Superior temporal gyrus (tissue), 1 donor: ENCODE measurements at regions not wholly inside any gene's neighbourhood (a gene's known extent, or its start where the extent isn't known, plus 50 kb on each side); places are given as distances from the start of the nearest gene placed in this dataset.

Experiments
- DNase-seq: peaks from one replicate; pipeline ENCODE4 v3.0.0-alpha.2; 2016; ENCODE audit errors: extremely low spot score

DNA sequence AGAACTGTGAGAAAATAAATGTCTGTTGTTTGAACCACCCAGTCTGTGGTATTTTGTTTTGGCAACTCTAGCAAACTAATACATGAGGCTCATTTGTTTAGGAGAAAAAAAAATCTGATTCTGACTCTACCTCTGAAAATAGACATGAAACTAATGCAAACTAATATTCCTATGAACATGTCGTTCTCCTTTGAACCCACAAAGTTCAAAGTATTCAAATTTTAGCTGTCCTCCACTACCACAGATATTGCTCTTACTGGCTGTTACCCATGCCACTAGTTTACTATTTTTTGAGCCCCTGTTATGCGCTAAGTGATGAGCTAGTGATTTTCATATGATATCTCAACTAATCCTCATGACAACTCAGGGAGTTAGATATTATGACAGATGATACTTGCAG, 58.8 kb upstream of the ZNF804B start:
- no peak for DNase-seq

DNA sequence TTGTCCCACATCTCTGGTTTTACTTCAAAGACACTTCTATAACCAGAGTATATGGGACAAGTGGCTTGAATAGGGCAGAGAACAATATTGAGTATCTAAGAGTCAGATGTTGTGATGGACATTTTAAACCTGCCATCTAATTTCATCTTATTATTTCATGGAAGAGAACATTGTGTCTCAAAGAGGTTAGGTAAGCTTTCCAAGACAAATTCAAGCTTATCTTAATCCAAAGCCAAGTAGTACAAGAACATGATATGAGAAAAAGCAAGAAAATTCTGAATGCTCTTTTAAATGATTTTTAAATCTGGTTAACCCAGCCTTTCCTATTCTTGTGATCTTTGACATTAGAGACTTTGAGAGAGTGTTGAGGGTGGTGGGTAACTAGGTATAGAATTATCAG, 65.3 kb upstream of the ZNF804B start:
- no peak for DNase-seq

DNA sequence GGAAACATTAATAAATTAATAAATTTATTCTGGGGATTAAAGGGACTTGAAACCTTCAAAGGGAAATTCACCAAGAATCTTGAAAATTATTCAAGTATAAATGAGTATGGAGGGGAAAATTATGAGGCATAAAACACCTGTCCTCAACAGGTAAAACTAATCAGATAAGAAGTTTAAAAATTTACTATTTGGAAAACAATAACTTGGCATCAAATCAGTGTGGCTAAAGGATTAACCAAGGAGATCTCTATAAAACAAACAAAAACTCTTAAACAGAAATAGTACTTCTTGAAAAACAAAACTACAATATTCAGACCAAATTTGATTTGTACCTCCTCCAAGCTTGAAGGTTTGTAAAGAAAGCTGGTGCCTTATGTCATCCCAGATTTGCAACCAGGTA, 66.4 kb upstream of the ZNF804B start:
- DNase-seq = no peak

DNA sequence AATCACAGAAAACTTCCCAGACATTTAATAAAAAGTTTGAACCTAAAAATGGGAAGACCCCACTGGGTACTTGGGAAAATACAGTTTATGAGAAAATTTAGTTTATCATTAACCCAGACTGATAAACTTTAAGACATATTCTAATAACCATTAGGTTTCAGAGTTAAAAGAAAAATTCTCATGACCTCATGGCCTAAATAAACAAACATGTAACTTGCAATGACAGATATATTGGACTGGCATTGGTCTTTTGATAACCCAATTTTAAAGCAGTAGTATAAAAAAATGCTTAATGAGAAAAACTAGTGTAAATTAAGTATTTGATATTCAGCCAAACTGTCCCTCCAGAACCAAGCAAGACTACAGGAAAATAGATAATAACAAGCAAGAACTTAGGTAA, 67.0 kb upstream of the ZNF804B start:
- no peak for DNase-seq

DNA sequence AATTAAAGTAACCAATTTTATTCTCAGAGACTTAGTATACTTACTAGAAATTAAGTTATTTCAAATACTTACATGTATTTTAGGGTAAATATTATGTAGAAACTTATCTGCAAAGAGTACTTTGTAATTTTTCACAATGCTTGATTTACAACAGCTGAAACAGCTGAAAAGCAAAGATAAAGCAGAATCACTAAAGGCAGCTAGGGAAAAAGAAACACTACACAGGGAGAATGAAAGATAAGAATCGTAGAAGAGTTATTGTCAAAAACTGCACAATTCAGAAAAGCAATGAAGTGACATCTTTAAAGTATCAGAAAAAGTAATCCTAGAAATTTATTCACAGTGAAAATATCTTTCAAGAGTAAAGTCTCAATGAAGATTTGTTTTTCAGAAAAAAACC, 69.7 kb upstream of the ZNF804B start:
- DNase-seq = no peak

DNA sequence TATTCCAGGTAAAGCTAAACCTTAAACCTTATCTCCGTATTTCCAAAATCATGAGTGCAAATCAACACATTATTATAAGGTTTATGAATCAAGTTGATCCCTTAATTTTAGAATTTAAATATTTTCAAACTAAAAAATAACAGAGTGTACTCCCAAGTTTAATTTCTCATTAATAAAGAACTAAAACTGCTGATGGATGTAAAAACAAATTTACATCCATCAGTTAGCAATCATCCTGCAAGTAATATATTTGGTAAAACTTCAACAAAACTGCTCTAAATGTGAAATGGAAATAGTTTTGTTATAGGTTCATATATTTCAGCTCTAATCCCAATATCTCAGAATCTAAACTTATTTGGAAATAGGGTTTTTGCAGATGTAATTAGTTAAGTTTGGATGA, 71.3 kb upstream of the ZNF804B start:
- no peak for DNase-seq

DNA sequence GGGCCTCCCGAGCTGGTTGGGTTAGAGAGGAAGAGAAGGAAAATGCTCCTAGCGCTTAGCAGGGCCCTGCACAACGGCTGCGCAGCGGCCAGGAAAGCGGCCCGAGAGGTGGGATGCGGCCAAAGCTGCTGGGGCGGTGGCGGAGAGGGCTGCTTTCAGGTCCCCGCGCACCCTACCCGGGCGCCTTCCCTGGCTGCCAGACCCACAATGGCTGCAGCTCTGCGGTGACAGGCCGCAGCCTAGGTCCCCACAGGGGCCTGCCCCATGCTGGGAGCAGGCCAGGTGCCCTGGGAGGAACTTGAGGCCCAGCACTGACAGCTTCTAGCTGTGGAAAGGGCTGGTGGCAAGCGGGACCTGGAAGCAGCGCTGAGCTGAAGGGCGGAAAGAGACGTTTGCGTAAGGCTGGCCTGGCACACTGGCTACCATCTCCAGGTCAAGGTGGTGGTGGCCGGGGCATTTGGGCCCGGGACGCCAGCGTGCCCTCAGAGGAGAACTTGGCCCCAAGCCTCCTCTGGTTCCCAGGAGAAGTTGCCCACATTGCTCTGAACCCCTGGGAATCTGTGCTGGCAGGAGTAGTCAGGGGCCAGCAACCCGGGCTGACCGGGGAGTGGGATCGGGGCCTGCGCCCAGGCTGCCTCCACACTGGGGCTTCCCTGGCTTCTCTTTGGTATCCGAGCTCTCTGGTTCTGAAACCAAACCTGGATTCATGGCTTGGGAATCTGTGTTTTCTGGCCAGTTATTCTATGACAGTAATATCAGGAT, 72.9 kb upstream of the ZNF804B start:
- DNase-seq = no peak

DNA sequence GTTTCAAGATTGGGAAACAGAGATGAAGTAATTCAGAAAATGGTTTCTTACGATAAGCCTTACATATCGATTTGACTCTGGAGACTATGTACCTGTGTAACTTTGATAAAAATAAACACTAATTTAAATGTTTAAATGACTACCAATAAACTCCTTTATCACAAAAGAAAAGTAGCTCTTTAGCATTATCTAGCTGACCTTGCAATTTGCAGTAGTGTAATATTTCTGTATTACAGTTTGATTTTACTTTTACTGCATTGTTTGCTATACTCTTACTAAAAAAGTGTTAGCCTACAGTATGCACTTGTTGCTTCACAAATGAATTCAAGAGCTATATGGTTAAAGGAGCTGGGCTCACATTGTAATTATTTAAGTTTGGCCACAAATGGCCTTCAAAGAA, 77.8 kb upstream of the ZNF804B start:
- no peak for DNase-seq

DNA sequence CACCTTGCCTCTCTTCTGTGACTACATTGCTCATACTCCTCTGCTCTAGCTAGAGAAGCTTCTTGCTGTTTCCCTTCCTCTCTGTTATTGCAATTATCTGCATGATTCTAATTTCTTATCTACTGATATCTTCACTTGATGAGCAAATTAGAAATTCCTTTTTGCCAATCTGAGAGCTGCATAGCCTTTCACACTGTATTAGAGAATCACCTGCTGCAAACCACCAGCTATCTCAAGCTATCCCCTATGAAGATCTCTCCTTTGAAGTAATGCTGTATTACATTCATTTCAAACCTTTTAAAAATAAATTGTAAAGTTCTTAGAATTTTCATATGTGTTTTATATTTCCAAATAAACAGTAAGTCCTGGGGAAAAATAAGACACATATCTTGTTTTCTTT, 89.0 kb upstream of the ZNF804B start:
- DNase-seq = no peak

DNA sequence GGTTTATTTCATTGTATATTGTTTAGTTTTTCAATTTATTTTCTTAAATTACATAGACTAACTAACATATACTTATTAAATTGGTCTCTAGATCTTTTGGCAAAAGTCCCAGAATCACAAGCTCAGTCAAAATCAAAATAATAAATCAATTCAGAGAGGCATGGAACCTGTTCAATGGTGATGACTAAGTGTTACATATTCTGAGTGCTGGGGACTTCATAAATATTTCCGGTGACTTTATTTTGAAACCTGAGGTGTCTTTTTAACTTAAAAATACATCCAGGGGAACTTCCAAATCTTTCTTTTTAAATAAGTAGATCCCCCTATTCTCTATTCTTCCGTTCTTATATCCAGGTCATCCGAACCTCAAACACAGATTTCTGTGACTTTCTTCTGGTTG, 89.6 kb upstream of the ZNF804B start:
- DNase-seq = no peak

DNA sequence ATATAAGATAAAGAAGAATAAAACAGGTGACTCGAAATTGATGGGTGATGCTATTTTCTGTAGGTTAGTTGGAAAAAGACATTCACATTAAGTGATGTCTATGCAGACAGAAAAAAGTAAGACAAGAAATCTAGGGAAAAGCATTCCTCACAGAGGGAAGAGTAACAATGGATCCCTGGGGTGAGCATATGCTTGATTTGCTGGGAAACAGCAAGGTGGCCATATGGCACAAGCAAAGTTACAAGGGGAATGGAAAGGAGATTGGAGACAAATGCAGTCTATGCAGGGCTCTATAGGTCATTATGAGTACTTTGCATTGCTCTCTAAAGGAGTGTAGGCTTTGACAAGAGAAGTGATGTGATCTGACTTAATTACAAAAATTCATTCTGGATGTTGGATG, 90.9 kb upstream of the ZNF804B start:
- DNase-seq = no peak

DNA sequence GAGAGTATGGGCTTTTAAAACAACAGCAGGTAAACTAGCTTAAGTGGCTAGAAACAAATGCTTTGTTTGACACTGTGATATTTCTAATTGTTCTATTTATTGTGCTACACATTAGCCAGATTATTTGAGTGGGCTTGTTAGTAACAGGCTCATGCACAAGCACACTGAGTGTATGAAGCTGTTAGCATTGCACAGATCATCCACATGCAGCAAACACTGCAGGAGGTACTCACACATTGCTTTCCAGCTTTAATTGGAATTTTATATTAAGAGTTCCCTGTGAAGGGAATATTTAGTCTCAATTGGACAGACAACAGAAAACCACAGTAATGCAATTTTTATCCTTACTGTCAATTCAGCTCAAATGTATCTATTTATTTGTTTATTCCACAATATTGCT, 92.9 kb upstream of the ZNF804B start:
- DNase-seq = no peak

DNA sequence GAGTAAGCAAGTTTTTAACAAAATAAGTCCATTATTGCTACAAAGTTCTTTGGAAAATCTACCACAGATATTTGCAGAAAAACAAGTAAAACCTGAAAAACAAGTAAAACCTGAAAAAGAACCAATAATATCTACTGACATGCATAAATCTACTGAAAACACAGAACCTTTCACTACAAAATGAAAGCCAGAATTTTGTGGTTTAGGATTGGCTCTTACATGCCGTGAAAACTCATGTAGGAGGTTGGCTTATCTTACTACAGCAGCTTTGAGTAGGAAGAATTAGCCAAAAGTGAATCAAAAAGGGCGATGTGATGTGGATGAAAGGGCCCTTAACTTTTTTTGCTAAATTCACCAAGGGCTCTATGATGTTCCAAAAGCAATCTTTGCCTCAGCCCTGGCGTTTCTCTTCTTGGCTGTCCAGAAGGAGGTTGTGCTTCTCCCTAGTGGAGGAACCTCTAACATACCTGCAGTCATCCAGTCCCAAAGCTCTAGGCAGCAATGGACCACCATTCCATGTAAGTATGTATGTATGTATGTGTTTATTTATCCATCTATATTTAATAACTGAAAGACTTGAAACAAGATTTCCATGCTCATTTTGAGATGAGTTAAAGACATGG, 93.5 kb upstream of the ZNF804B start:
- no peak for DNase-seq

DNA sequence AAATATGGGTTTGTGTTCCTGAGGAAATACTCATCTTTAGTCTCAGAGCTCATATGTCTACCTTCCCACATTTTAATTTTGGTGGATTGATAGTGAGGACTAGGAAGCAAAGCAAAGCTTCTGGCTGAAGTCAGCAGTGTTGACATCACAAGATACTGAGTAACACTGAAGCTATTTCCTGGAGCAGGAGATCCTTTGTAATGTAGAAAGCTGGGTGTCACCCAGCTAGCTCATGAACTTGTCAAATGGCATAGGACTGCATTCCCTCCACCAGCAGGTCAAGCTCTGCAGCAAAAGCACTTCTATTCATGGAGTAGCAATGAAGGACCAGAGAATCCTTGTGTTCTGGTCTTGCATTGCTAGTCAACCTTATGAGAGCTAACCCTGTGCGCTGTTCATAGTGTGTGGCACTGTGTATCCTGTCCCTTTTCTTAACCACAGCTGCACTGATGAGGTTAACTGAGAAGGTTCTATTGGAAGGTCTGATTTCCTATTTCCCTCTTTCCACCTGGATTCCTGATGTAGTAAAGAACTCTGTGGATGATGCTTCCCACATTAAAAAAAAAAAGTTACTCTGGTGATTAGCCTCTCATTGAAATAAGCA, 94.8 kb upstream of the ZNF804B start:
- DNase-seq = no peak

DNA sequence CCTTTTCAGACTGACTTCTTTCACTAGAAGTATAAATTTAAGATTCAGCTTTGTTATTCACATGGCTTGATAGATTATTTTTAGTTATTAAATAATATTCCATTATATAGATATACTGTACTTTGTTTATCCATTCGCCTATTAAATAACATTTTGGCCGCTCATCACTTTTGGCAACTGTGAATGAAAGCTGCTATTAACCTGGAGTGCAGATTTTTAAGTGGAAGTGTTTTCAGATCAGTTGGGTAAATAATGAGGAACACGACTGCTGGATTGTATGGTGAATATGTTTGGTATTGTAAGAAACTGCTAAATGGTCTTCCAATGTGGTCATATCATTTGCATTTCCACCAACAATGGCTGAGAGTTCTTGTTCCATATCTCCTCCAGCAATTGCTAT, 97.6 kb upstream of the ZNF804B start:
- DNase-seq = no peak

DNA sequence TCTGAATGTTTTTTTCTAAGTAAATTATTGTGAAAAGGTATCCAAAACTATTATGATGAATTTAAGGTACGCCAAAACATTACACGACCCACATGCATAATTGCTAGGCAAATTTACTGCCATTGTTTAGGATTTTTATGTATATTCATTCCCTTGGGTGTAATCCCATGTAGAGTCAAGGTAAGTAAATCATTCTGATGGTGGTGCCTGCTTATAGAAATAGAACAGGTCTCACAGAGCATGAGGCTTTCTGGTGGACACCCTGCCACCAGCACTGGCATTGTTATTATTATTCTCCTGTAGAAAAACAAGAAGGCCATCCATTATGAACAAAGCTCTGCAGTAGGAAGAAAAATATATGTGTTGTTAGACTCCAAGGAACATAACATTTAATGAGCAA, 111.7 kb upstream of the ZNF804B start:
- DNase-seq = no peak

DNA sequence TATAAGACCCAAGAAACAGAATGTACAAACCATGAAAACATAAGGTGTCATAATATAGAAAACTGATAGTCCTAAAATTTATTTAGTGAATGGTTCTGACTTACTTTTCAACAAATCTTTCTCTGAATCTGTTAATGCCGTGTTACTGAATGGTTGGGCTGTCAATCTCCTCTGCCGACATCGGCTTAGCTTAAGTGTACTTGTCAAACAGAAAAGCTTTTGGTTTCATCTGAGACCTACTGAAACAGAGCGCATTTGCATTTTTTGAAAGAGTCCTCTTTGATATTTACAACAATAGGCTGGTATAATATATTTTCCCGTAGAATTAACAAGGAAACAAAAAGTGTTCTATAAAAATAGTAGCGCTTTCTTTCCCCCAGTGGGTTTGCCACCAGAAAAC, 120.9 kb upstream of the ZNF804B start:
- DNase-seq = no peak

DNA sequence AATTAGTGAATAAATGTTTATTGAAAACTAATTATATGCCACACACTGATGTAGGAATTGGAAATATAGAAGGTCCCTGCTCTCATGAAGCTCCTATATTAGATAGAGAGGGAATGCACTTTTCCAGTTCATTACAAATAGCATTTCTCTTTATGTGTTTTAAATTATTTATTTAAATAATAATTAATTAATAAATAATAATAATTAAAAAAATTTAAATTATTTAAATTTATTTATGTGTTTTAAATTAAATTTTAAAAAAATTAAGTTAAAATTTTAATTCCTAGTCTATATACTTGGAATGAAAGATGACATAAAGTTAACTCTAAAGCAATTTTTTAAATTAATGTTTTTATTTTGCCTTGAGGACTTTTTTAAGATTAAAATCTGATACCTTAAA, 121.7 kb upstream of the ZNF804B start:
- no peak for DNase-seq

DNA sequence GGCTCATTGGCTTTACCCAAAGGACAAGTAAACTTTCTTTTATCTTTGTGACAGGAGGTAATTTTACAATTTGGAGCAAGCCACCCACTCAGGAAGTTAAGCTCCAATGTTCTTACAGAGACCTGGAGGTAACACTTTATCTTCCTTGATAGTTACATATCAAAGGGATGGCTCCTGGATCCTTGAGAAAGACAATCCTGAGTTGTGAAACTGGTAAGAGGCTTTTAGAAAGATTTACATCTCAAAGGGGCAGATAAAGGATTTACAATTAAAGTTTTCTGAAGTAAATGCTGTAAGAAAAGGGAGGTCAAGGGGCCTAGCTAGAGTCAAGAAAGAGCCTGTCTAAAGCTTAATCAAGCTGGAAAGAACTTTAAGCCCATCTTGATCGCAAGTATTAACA, 124.4 kb upstream of the ZNF804B start:
- DNase-seq = no peak

DNA sequence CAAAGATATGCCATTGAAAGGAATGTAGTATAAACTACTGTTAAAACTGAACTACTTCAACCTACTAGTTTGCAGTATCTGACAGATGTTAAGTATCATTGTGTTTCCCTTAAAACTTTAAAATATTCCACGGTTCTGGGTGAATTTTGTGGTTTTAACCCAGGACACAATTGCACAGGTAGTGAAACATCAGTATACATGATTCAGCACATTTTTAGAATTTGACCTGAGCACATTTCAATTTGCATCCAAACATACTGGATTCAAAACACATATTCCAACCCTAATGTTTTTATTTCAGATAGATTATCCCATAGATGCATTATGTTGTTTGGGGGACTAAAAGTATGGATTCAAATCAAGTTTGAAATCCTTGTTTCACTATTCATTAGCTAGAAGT, 129.9 kb upstream of the ZNF804B start:
- no peak for DNase-seq

DNA sequence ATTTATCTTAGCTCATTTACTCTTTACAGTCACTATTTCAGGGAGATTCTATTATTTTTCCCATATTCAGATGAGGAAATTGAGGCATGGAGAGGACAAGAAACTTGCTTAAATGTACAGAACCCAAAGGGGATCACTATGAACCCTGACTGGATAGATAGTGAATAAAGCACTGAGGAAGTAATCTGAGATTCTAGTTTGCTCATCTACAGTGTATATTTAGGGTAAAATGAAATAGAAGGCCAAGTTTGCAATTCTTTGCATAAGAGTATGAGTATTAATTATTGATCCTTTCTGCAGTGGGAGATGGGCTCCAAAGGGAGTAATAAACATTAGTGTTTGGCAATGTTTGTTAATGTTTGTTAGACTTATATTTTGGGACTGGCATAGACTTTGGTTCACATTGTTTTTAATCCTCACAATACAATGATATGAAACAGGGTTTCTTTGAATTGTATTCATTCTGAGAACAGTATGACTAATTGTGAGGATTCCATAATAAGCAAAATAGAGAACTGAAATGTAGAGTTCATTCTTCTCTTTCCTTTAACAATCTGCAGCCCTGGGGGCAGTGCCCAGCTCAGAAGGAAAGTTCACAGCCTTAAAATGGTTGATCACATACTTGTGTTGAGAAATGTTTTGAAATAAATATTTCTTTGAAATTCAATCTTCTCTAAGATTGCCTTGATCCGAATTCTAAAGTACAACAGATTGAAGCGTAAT, 131.0 kb upstream of the ZNF804B start:
- no peak for DNase-seq

DNA sequence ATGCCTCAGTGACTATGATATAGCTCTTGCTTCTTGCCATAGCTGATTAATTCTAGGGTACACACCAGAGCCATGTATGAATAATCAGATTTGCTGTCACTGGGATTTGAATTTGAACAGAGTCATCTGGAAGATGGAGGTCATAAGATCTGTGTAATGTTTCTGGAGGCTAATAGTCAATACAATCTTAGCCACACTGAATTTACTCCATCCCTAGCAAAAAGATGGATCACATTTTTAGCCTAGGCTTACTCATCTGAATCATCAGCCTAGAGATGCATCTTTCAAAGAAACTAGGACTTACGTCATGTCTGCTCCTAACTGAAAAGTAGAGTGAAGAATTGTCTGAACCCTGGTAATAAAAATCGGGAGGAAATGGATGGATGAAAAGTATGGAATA, 142.3 kb upstream of the ZNF804B start:
- no peak for DNase-seq

DNA sequence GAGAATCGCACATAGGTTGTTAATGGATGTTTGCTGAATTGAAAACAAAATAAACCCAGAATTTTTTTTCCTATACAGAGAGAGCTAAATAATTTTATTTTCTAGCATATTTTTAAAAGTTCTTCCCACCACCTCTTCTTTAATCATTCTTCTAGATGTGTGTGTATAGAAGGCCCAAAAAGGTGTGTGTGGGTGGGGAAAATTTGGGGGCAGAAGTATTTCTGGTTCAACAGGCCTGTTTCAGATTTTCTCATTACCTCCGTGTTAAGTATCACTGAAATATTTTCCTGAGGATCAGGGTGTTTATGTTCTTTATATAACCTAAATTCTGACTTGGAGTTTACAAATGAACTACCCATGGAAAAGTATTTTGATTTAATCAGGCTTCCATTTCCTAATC, 144.2 kb upstream of the ZNF804B start:
- no peak for DNase-seq
